Activated CD4-positive, alpha-beta T cell treated with anti-CD3 and anti-CD28 coated beads for 4 hours (primary cell): ENCODE measurements at regions not wholly inside any gene's neighbourhood (a gene's known extent, or its start where the extent isn't known, plus 50 kb on each side); places are given as distances from the start of the nearest gene placed in this dataset.
"Not testable (repeated sequence)": the region's sequence is repeated elsewhere in the genome, so short reads cannot be mapped to it uniquely, and the experiment has no call there.

ENCODE experiments used
- DNase-seq, 2 donors: peaks; one replicate each; pipeline ENCODE4 v3.0.0-alpha.2; 2020

GRCh38 chr21:21860888-21861287 is 862.7 kb downstream of the NCAM2 start:
- DNase-seq: no peak

- DNase-seq: no peak
These were observed 866.2 kb downstream of the NCAM2 start for GRCh38 chr21:21864321-21864840.

GRCh38 chr21:21897275-21897883 is 899.2 kb downstream of the NCAM2 start:
- DNase-seq: no peak

DNA sequence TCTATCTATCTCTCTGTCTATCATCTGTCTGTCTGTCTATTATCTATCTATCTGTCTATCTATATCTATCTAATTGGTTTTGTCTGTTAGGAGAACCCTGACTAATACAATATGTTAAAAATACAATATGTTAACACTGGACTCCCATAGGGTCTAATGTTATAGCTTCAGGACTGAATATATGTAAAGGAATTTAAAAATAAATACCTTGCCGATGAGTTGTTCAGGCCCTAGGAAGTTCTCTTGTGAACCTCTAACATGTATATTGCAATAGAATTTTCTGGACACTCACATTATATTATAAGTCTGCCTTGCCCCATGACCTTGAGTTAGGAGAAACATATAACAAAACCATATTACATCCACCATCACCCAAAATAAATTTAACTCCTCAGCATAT is 900.6 kb downstream of the NCAM2 start:
- no peak for DNase-seq

DNA sequence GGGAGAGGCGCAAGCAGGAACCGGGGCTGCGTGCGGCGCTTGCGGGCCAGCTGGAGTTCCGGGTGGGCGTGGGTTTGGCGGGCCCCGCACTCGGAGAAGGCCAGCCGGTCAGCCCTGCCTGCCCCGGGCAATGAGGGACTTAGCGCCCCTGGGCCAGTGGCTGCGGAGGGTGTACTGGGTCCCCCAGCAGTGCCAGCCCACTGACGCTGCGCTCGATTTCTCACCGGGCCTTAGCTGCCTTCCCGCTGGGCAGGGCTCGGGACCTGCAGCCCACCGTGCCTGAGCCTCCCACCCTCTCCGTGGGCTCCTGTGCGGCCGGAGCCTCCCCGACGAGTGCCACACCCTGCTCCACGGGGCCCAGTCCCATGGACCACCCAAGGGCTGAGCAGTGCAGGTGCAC is 904.2 kb downstream of the NCAM2 start:
- not testable (repeated sequence) for DNase-seq

DNA sequence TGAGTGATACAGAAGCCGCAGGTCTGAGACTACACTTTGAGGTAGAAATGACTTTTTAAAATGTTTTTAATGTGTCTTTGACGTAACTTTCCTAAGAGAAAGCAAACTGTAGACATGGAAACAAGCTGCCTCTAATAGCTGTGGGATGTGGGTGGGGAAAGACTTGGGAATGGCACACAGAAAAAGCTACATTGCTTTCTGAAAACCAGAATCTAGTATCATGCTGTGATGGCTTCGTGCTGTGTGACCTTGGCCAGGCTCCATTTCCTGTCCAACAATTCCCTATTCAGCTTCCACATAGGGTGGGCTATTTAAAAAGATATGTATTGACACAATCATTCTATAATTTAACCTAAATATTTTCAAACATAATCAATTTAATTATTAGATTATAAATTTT is 909.1 kb downstream of the NCAM2 start:
- DNase-seq: no peak

DNA sequence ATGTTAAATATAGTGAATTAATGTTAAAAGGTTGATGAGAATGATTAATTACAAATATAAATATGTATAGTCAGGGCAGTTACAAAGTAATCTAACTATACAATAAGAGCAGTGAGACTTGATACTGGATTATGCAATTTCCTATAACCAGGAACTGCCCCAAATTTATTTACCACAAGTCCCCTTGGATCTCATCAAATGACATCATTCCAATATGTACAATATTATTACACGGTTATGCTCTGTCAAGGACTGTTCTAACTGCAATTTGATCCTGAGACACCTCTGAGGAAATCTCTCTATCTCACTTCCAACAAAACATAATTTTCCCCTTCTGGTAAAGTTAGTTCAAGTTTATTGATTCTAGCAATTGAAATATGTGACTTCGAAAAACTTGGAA is 917.6 kb downstream of the NCAM2 start:
- no peak for DNase-seq

GRCh38 chr21:21921410-21922232 is 923.4 kb downstream of the NCAM2 start:
- DNase-seq: no peak

DNA sequence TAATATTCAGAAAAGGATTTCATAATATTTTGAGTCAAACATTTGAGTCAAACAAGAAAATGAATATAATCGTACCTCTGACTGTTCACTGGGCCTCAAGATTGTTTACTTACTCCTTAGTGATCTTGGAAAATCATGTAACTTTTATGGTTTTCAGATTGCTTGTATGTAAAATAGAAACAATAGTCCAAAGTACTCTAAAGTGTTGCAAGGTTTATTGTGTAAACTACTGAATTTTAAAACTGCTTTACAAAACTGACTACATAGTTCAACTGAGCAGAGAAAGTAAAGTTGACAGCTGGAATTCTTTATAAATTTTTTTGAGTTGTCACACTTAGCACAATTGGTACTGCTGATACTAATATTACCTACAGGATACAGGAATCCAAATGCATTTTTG is 931.0 kb downstream of the NCAM2 start:
- DNase-seq: no peak

DNA sequence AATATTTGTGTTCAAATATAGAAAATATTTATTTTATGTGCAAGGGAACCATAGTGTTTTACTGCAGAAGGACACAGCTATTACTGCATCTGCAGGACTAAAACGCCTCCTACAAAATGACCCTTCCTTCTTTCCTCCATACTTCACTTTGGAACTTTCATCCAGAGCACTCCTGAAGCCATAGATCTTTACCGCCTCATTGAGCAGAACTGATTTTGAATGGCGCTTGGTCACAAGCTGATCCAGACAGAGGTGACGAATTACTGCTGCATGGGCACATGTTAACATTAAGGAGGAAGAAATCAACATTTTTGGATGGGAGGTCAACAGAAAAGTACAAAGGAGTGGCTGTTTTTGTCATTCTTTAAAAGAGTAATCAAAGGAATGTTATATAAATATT is 931.6 kb downstream of the NCAM2 start:
- no peak for DNase-seq

DNA sequence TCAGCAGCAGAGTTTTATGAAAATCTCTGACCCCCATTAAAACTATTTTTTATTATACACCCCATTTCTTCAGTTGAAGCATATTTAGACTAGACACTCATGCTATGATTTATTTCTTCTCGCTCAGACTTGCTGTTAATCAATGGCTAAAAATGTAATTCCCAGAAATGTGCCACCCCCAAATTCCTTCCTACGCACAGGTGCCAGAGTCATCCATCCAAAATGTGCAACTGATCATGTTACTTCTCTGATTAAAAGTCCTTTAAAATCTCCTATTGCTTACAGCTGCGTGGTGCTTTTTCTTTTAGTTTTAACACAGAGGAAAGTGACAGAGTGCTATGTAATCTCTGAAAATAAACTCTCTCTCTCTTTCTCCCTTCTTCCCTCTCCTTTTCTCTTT is 954.4 kb downstream of the NCAM2 start:
- DNase-seq: no peak

- DNase-seq: no peak
These were observed 957.0 kb downstream of the NCAM2 start for GRCh38 chr21:21955204-21955603.

GRCh38 chr21:21957490-21957889 is 959.3 kb downstream of the NCAM2 start:
- DNase-seq: no peak

GRCh38 chr21:21963911-21964310 is 965.7 kb downstream of the NCAM2 start:
- DNase-seq: no peak

DNA sequence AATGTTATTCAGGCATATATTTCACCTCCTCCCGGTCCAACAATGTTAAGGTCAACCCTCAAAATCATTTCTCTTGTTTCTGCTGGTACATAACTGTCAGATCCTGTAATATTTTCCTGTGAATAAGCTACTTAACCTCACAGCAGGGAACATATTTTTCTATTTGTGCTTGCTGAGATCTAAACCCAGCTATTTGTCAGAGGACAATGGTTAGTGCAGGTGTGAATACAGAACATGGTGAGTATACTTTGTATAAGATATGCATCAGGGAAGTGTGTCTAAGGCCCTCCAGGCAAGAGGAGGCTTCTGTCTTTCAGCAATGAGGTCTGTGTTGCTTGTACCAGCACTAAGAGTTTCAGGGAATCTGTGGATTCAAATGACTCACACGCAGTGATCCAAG is 970.6 kb downstream of the NCAM2 start:
- DNase-seq: no peak

DNA sequence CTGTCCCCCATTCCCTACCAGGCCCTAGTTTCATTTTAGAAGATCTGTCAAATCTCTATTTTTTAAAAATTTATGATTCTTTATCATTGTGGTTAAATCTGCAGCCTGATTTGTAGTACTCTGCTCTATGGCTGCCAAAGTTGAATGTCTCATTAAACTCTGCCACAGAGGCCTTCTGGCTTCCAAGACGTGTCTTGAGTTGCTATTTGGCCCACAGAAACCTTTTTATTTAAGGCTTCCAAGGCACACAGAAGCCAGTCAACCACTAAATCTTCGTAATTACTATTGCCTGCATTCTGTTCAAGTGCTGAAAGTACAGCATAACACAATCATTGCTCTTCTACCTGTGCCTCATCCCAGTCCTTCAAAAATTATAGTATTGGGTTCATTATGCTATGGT is 971.0 kb downstream of the NCAM2 start:
- DNase-seq: no peak

DNA sequence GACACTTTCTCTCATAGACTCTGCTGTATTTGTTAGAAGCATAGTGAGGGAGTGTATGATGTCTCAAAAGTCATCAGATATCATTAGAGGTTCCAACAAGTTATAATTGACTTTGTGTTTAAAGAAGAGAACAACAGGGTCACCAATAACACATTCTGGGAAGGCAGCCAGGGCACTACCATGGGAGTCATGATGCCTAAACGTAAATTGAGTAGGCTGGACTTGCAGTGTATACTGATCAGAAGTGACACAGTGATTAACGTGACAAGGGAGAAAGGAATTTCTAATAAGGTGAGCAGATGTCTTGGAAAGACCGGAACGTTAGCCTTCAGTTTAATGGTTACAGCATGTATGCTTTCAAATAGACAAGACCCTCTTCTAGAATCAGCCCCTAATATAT is 973.2 kb downstream of the NCAM2 start:
- no peak for DNase-seq

GRCh38 chr21:21973806-21974205 is 975.6 kb downstream of the NCAM2 start:
- DNase-seq: no peak

DNA sequence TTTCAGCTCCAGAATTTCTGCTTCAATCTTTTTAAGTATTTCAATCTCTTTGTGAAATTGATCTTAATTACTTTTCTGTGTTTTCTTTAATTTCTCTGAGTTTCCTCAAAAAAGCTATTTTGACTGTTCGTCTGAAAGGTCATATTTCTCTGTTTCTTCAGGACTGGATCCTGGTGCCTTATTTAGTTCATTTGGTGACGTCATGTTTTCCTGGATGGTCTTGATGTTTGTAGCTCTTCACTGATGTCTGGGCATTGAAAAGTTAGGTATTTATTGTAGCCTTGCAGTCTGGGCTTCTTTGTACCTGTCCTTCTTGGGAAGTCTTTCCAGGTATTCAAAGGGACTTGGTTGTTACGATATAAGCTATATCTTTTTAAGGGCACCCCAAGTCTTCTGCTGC is 998.7 kb downstream of the NCAM2 start:
- DNase-seq: no peak

DNA sequence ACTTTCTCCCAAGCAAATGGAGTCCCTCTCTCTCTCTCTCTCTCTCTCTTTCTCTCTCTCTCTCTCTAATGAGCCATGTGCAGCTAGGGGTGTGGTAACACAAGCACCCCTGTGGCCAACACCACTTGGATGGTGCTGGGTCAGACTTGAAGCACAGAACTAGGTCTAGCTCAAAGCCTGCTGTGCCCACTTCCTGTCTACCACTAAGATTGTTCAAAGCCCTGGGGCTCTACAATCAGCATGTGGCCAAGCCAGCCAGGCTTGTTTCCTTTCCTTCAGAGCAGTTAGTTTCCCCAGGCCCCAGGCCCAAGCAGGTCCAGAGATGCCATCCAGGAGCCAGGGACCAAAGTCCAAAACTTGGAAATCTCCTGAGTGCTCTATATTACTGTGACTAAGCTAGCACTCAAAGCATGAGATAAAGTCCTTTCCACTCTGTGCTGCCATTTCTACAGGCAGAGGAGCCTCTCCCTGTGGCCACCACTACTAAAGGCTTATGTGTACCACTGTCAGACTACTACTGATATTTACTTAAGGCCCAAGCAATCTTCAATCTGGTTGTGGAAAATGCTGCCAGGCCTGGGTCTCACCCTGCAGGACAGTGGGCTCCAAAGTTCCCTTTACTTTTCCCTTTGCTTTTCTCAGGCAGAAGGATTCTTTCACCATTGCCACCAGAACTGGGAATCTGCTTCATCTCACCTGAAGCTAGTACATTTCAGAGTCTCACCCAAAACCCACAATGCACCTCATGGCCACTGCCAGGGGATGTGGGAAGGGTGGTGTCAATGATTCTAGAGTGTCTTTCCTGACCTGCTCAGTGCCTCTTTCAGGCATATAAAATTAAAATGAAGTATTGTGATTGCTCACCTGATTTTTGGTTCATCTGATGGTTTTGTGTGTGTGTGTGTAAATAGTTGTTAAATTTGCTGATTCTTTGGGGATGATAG is 999.5 kb downstream of the NCAM2 start:
- DNase-seq: no peak

DNA sequence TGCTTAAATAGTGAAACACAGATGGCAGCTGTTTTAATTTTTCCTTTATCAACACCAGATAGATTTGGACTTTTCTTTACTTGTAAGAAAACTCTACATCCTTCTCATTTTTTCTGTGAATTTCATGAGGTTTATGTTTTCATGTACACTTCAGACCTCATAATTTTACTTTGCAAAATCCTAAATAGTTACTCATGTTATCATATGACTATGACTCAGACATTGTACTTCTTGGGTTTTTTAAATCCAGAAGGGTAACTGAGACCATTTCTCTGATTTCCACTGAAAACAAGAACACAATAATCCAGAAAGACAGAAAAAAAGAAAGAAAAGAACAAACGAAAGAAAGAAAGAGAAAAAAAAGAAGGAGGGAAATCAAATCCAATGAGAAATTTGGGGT is 1021.6 kb downstream of the NCAM2 start:
- no peak for DNase-seq

DNA sequence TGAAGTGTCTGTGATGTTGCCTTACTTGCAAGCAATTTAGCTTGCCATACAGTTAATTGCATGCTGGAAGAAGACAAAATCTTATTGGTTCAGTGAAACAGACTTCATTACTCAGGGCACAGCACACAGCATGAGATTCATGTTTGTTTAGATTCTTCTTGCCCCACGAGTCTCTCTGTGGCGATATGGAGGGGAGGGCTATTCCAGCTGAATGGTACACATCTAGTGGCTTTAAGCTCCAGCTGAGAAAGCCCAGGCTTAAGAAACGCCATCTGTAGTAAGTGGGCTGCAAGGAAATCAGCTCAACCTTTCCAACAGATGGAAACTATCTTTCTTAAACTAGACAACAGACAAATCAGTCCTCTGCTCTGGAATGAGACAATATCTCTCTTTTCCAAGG is 1022.0 kb downstream of the NCAM2 start:
- no peak for DNase-seq

DNA sequence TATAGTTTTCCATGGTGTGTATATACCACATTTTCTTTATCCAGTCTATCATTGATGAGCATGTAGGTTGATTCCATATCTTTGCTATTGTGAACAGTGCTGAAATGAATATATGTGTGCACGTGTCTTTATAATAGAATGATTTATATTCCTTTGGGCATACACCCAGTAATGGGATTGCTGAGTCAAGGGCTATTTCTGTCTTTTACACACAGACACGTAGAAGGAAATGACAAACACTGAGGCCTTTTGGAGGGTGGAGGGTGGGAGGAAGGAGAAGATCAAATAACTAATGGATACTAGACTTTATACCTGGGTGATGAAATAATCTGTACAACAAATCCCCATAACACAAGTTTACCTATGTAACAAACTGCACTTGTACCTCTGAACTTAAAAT is 1025.7 kb downstream of the NCAM2 start:
- DNase-seq: not testable (repeated sequence)
